ENCODE measurements at regions not wholly inside any gene's neighbourhood (a gene's known extent, or its start where the extent isn't known, plus 50 kb on each side); places are given as distances from the start of the nearest gene placed in this dataset.

- TF ChIP-seq CTCF (conservative IDR thresholded peaks at IDR 0.05) (no peak), ZFX (IDR thresholded peaks at IDR 0.05) (no peak)
- no peak overlapping the region for H3K27ac ChIP-seq
Measured at GRCh38 chr3:147231111-147231510, 175.2 kb downstream of the ZIC4 start.

GRCh38 chr3:147222291-147222690 is 184.1 kb downstream of the ZIC4 start:
- TF ChIP-seq CTCF (conservative IDR thresholded peaks at IDR 0.05) (no peak), ZFX (IDR thresholded peaks at IDR 0.05) (no peak)

GRCh38 chr3:147218965-147219364 is 187.4 kb downstream of the ZIC4 start:
- TF ChIP-seq ZFX (IDR thresholded peaks at IDR 0.05) (no peak), CTCF (conservative IDR thresholded peaks at IDR 0.05) (no peak)
- H3K27ac ChIP-seq: no peak overlapping the region

More at GRCh38 chr3:147222291-147222690, 184.1 kb downstream of the ZIC4 start:
- H3K27ac ChIP-seq: no peak overlapping the region

- no peak overlapping the region for H3K27ac ChIP-seq
- no peak for TF ChIP-seq ZFX (IDR thresholded peaks at IDR 0.05)
- TF ChIP-seq CTCF (conservative IDR thresholded peaks at IDR 0.05): no peak
Measured at GRCh38 chr3:147216143-147216673, 190.1 kb downstream of the ZIC4 start.

- H3K27ac ChIP-seq: no peak overlapping the region
- no peak for TF ChIP-seq ZFX (IDR thresholded peaks at IDR 0.05)
- TF ChIP-seq CTCF (conservative IDR thresholded peaks at IDR 0.05): no peak
Measured at GRCh38 chr3:147215660-147216059, 190.7 kb downstream of the ZIC4 start.

GRCh38 chr3:147213633-147214032 is 192.7 kb downstream of the ZIC4 start:
- TF ChIP-seq ZFX (IDR thresholded peaks at IDR 0.05): no peak
- TF ChIP-seq CTCF (conservative IDR thresholded peaks at IDR 0.05): no peak
- H3K27ac ChIP-seq: no peak overlapping the region

- no peak overlapping the region for H3K27ac ChIP-seq
- no peak for TF ChIP-seq ZFX (IDR thresholded peaks at IDR 0.05)
- TF ChIP-seq CTCF (conservative IDR thresholded peaks at IDR 0.05): no peak
Measured at GRCh38 chr3:147210676-147211075, 195.7 kb downstream of the ZIC4 start.
